CD14-positive monocyte (primary cell): ENCODE measurements at regions not wholly inside any gene's neighbourhood (a gene's known extent, or its start where the extent isn't known, plus 50 kb on each side); places are given as distances from the start of the nearest gene placed in this dataset.

Experiments
- DNase-seq, 3 donors: peaks; one replicate each; pipeline ENCODE4 v3.0.0-alpha.2; 2011 to 2022
- H2AFZ ChIP-seq: 2 replicates; pipeline ENCODE4 v1.6.0; 2012; ENCODE audit warnings: mild to moderate bottlenecking, low read depth, low read length, inconsistent platforms; ENCODE audit not compliant: insufficient read depth, poor library complexity, severe bottlenecking
- H3K27ac ChIP-seq, 2 donors: 1 replicate in 1 of 2; 2 replicates in 1 of 2; pipeline ENCODE4 v1.5.1; 2012 to 2013; ENCODE audit warnings: low read length in 2 of 2, control low read depth in 1 of 2, inconsistent platforms in 1 of 2, low read depth in 1 of 2, mild to moderate bottlenecking in 1 of 2
- H3K27me3 ChIP-seq, 2 donors: one replicate each; pipeline versions ENCODE4 v1.6.0 to v1.6.1; 2011 to 2013; ENCODE audit warnings: low read length in 2 of 2; ENCODE audit not compliant: control insufficient read depth in 2 of 2, insufficient read depth in 2 of 2
- H3K36me3 ChIP-seq, 2 donors: replicated peaks in 1 of 2; 1 replicate in 1 of 2; 2 replicates in 1 of 2; pipeline versions ENCODE4 v1.5.1 to v1.6.1; 2012 to 2013; ENCODE audit warnings: low read length in 2 of 2, control low read depth in 1 of 2, inconsistent platforms in 1 of 2, mild to moderate bottlenecking in 1 of 2; ENCODE audit not compliant: insufficient read depth in 2 of 2, control insufficient read depth in 1 of 2
- H3K4me1 ChIP-seq, 2 donors: 1 replicate in 1 of 2; 2 replicates in 1 of 2; pipeline versions ENCODE4 v1.5.1 to v1.6.1; 2012 to 2013; ENCODE audit warnings: low read length in 2 of 2, control low read depth in 1 of 2, inconsistent platforms in 1 of 2, mild to moderate bottlenecking in 1 of 2, moderate library complexity in 1 of 2; ENCODE audit not compliant: insufficient read depth in 2 of 2, control insufficient read depth in 1 of 2
- H3K4me2 ChIP-seq: replicated peaks from 2 replicates; pipeline ENCODE3; 2012; ENCODE audit warnings: low read length, moderate library complexity, mild to moderate bottlenecking; ENCODE audit not compliant: poor library complexity, severe bottlenecking; ENCODE audit errors: extremely low read depth
- H3K4me3 ChIP-seq, 3 experiments: fragments of 200-600 bp in 1 of 3; sonication (generic) in 1 of 3; replicated peaks in 1 of 3; 1 replicate in 2 of 3; 2 replicates in 1 of 3; pipeline ENCODE4 v1.5.1; 2011 to 2013; ENCODE audit warnings: low read length in 3 of 3, mild to moderate bottlenecking in 3 of 3, control low read depth in 2 of 3, low read depth in 2 of 3, inconsistent platforms in 1 of 3, moderate library complexity in 1 of 3
- H3K79me2 ChIP-seq: 2 replicates; pipeline ENCODE4 v1.6.0; 2012; ENCODE audit warnings: mild to moderate bottlenecking, control low read depth, inconsistent platforms, low read length, moderate library complexity; ENCODE audit not compliant: insufficient read depth
- H3K9ac ChIP-seq: 2 replicates; pipeline ENCODE4 v1.6.0; 2017; ENCODE audit warnings: low read length, mild to moderate bottlenecking; ENCODE audit not compliant: insufficient read depth, poor library complexity, severe bottlenecking
- H3K9me3 ChIP-seq, 2 donors: replicated peaks in 1 of 2; 1 replicate in 1 of 2; 2 replicates in 1 of 2; pipeline versions ENCODE4 v1.5.1 to v1.6.1; 2012 to 2013; ENCODE audit warnings: low read length in 2 of 2, control low read depth in 1 of 2; ENCODE audit not compliant: control insufficient read depth in 1 of 2, insufficient read depth in 1 of 2
- H4K20me1 ChIP-seq: 2 replicates; pipeline ENCODE4 v1.6.0; 2012; ENCODE audit warnings: mild to moderate bottlenecking, low read length, control low read depth, moderate library complexity; ENCODE audit not compliant: insufficient read depth
- H3K27ac Mint-ChIP-seq, 7 donors: one replicate each; pipeline ENCODE4 v1.8.0; 2020; ENCODE audit warnings: mild to moderate bottlenecking in 7 of 7, mixed read lengths in 7 of 7, moderate library complexity in 6 of 7, inconsistent platforms in 2 of 7
- H3K27me3 Mint-ChIP-seq, 3 donors: one replicate each; pipeline ENCODE4 v1.8.0; 2021 to 2022; ENCODE audit warnings: low read depth in 3 of 3, mild to moderate bottlenecking in 3 of 3, mixed read lengths in 3 of 3, moderate library complexity in 3 of 3, inconsistent platforms in 1 of 3
- H3K36me3 Mint-ChIP-seq, 2 donors: one replicate each; pipeline ENCODE4 v1.8.0; 2020; ENCODE audit warnings: mixed read lengths in 2 of 2, inconsistent platforms in 1 of 2, mild to moderate bottlenecking in 1 of 2
- H3K4me1 Mint-ChIP-seq: one replicate; pipeline ENCODE4 v1.8.0; 2020; ENCODE audit warnings: mild to moderate bottlenecking, mixed read lengths
- H3K4me3 Mint-ChIP-seq, 2 donors: one replicate each; pipeline ENCODE4 v1.8.0; 2020; ENCODE audit warnings: mild to moderate bottlenecking in 2 of 2, mixed read lengths in 2 of 2, moderate library complexity in 1 of 2
- H3K9me3 Mint-ChIP-seq, 7 donors: one replicate each; pipeline ENCODE4 v1.8.0; 2020 to 2022; ENCODE audit warnings: mixed read lengths in 7 of 7, mild to moderate bottlenecking in 6 of 7, moderate library complexity in 6 of 7, inconsistent platforms in 2 of 7
- WGBS: methylation state at CpG from one replicate; pipeline ENCODE4 v1.1.5; 2013; ENCODE audit warnings: missing lambda C conversion rate; ENCODE audit not compliant: insufficient coverage; 5-methylcytosine and 5-hydroxymethylcytosine counted together
- intact Hi-C, 2 donors: fragments of 100-400 bp; cut with micrococcal nuclease; formaldehyde crosslinking; loops; one replicate each; pipeline versions ENCODE4 v1.15.0 to v1.15.1; 2023
- TF ChIP-seq, protein P1 (sequence below): fragments of 200-600 bp; IDR thresholded peaks from one replicate; pipeline ENCODE4 v1.8.0; 2022; ENCODE audit warnings: antibody characterized with exemption, mild to moderate bottlenecking

DNA sequence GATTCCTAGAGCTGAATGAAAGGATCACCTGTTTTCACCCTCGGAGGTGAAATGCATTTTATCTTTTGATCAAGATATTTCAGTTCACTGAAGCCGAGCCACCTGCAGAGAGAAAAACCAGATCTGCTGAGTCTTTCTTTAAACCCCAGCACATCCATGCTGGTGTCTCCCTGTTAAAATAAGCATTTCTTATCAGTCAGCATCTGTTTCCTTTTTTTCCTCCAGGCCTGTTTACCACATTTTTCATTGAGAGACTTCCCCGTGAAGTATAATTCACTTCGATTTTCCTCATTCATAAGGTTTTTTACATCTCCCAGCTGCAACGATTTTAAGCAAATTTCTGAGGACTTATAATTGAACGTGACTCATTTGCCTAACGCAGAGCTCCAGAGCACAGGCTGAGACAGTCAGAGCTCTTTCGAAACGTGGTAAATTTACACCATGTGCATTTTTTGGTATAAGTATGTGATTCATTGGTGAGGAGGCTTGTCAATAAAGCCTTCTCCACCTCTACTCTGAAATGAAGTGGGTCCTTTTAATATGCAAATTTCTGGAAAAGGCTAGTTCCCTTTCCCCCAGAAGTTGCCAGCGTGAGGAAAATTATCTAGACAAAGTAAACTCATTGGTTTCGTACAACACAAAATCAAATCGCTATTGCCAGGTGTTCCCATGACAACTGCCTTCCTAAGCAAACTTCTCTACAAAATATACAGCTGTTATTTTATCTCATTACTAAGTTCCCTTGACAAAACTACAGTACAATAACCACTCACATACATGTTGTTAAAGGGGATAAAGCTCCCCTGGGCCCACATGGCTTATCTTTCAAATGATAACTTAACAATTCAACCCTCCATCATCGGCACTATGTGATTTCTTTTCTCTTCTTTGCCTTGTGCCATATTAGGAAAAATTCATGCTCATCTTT is 374.8 kb upstream of the AKR1E2 start:
- no peaks in the 10 kb centered on the region for H3K9me3 ChIP-seq
- no peak overlapping the region for H3K9ac ChIP-seq
- no peaks in the 10 kb centered on the region for H3K4me1 ChIP-seq
- no peaks in the 10 kb centered on the region for H3K79me2 ChIP-seq
- TF ChIP-seq, protein P1, sequence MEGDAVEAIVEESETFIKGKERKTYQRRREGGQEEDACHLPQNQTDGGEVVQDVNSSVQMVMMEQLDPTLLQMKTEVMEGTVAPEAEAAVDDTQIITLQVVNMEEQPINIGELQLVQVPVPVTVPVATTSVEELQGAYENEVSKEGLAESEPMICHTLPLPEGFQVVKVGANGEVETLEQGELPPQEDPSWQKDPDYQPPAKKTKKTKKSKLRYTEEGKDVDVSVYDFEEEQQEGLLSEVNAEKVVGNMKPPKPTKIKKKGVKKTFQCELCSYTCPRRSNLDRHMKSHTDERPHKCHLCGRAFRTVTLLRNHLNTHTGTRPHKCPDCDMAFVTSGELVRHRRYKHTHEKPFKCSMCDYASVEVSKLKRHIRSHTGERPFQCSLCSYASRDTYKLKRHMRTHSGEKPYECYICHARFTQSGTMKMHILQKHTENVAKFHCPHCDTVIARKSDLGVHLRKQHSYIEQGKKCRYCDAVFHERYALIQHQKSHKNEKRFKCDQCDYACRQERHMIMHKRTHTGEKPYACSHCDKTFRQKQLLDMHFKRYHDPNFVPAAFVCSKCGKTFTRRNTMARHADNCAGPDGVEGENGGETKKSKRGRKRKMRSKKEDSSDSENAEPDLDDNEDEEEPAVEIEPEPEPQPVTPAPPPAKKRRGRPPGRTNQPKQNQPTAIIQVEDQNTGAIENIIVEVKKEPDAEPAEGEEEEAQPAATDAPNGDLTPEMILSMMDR, result no peak
- no peak overlapping the region for H3K27ac Mint-ChIP-seq
- peak; percentile 1 to 76 (median 2) for DNase-seq
- peak overlapping the region in 1 of 2 donors; percentile 79 for H3K4me3 Mint-ChIP-seq
- no peaks in the 10 kb centered on the region for H3K36me3 Mint-ChIP-seq
- 0% methylated on average over 8 of the region's 13 CpGs for WGBS
- intact Hi-C loops, result no loop called here
- H2AFZ ChIP-seq, result peak overlapping the region; percentile 46
- no peaks in the 10 kb centered on the region for H4K20me1 ChIP-seq
- peak overlapping the region; percentile 5 for H3K4me2 ChIP-seq
- no peak overlapping the region for H3K4me3 ChIP-seq
- no peak overlapping the region for H3K27ac ChIP-seq
- H3K36me3 ChIP-seq, result no peaks in the 10 kb centered on the region
- H3K9me3 Mint-ChIP-seq, result peaks cover 0 to 3% (median 0%) of the 10 kb centered on the region in 7 donors
- H3K27me3 ChIP-seq, result no peaks in the 10 kb centered on the region
- H3K27me3 Mint-ChIP-seq, result peaks cover 0 to 4% (median 0%) of the 10 kb centered on the region in 3 donors
- peaks cover 6% of the 10 kb centered on the region for H3K4me1 Mint-ChIP-seq

DNA sequence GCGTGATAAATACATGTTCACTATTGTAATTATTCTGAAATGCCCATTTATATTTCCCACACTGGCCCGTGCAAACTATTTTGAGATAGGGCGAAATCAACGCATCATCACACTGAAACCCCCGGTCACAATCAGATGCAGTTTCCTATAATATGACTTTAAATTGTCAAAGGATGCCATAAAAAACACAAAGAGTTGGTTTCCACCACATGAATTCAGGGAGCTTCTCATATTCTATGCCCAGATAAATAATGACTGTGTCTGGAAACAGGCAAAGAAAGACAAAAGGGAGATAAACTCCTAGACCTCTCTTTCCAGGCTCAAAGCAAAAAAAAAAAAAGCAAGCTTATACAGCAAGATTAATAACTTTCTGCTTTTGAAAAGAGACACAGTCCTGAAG is 375.8 kb upstream of the AKR1E2 start:
- peaks cover 0 to 6% (median 0%) of the 10 kb centered on the region in 7 donors for H3K9me3 Mint-ChIP-seq
- no peaks in the 10 kb centered on the region for H3K4me1 ChIP-seq
- no peaks in the 10 kb centered on the region for H3K79me2 ChIP-seq
- no peaks in the 10 kb centered on the region for H3K27me3 ChIP-seq
- H3K4me3 ChIP-seq, result no peak overlapping the region
- TF ChIP-seq, protein P1, result no peak
- H3K27me3 Mint-ChIP-seq, result peaks cover 0 to 4% (median 0%) of the 10 kb centered on the region in 3 donors
- no peak overlapping the region for H3K27ac ChIP-seq
- peak overlapping the region; percentile 46 for H2AFZ ChIP-seq
- no peak for DNase-seq
- no peak overlapping the region for H3K27ac Mint-ChIP-seq
- no peaks in the 10 kb centered on the region for H3K36me3 ChIP-seq
- intact Hi-C loops, result no loop called here
- no peaks in the 10 kb centered on the region for H3K36me3 Mint-ChIP-seq
- H4K20me1 ChIP-seq, result no peaks in the 10 kb centered on the region
- no peak overlapping the region for H3K4me2 ChIP-seq
- H3K9me3 ChIP-seq, result no peaks in the 10 kb centered on the region
- H3K4me3 Mint-ChIP-seq, result no peak overlapping the region
- WGBS, result 100% methylated on average over 1 of the region's 5 CpGs
- no peak overlapping the region for H3K9ac ChIP-seq
- peaks cover 6% of the 10 kb centered on the region for H3K4me1 Mint-ChIP-seq
